Tongue (tissue), 1 donor: ENCODE measurements at regions not wholly inside any gene's neighbourhood (a gene's known extent, or its start where the extent isn't known, plus 50 kb on each side); places are given as distances from the start of the nearest gene placed in this dataset.

Source experiments
- DNase-seq: peaks from one replicate; pipeline ENCODE4 v3.0.0-alpha.2; 2015

GRCh38 chr18:72342933-72343332 lies 201.2 kb downstream of the CBLN2 start:
- DNase-seq: peak; percentile 9

GRCh38 chr18:72339976-72340375 lies 204.2 kb downstream of the CBLN2 start:
- DNase-seq: no peak

GRCh38 chr18:72336786-72337185 lies 207.4 kb downstream of the CBLN2 start:
- DNase-seq: no peak

- no peak for DNase-seq
Measured at GRCh38 chr18:72329533-72329932, 214.6 kb downstream of the CBLN2 start.

- no peak for DNase-seq
Measured at GRCh38 chr18:72325307-72325706, 218.8 kb downstream of the CBLN2 start.

- no peak for DNase-seq
Measured at GRCh38 chr18:72324677-72325076, 219.5 kb downstream of the CBLN2 start.

- no peak for DNase-seq
Measured at GRCh38 chr18:72316497-72316896, 227.6 kb downstream of the CBLN2 start.

- DNase-seq: no peak
Measured at GRCh38 chr18:72283148-72283925, 260.8 kb downstream of the CBLN2 start.

GRCh38 chr18:72273025-72273424 lies 271.1 kb downstream of the CBLN2 start:
- DNase-seq: no peak

GRCh38 chr18:72261590-72261989 lies 282.6 kb downstream of the CBLN2 start:
- DNase-seq: no peak

GRCh38 chr18:72246076-72246475 lies 298.1 kb downstream of the CBLN2 start:
- peak; percentile 4 for DNase-seq

- DNase-seq: no peak
Measured at GRCh38 chr18:72235422-72235821, 308.7 kb downstream of the CBLN2 start.

GRCh38 chr18:72233106-72233505 lies 311.0 kb downstream of the CBLN2 start:
- no peak for DNase-seq

- no peak for DNase-seq
Measured at GRCh38 chr18:72232644-72233043, 311.5 kb downstream of the CBLN2 start.

- no peak for DNase-seq
Measured at GRCh38 chr18:72225958-72226357, 318.2 kb downstream of the CBLN2 start.

GRCh38 chr18:72223733-72224132 lies 320.4 kb downstream of the CBLN2 start:
- DNase-seq: no peak

GRCh38 chr18:72208920-72209676 lies 335.0 kb downstream of the CBLN2 start:
- no peak for DNase-seq

- no peak for DNase-seq
Measured at GRCh38 chr18:72207280-72207679, 336.9 kb downstream of the CBLN2 start.

- DNase-seq: peak; percentile 14
Measured at GRCh38 chr18:72206814-72207213, 337.3 kb downstream of the CBLN2 start.

GRCh38 chr18:72201032-72201431 lies 343.1 kb downstream of the CBLN2 start:
- DNase-seq: no peak

GRCh38 chr18:72197591-72197990 lies 346.6 kb downstream of the CBLN2 start:
- peak; percentile 20 for DNase-seq

- DNase-seq: no peak
Measured at GRCh38 chr18:72194072-72194471, 350.1 kb downstream of the CBLN2 start.

GRCh38 chr18:72187956-72188355 lies 356.2 kb downstream of the CBLN2 start:
- no peak for DNase-seq

GRCh38 chr18:72181241-72181764 lies 362.8 kb downstream of the CBLN2 start:
- DNase-seq: no peak
